ENCODE measurements at regions not wholly inside any gene's neighbourhood (a gene's known extent, or its start where the extent isn't known, plus 50 kb on each side); places are given as distances from the start of the nearest gene placed in this dataset.

GRCh38 chr3:98644168-98644567, 50.8 kb upstream of the CPOX start:
- DNase-seq (ENCODE audit: low read depth) = no peak
- H3K4me3 ChIP-seq (ENCODE audit: low read length) = no peak overlapping the region
- TF ChIP-seq CTCF (IDR thresholded peaks at IDR 0.05; ENCODE audit: insufficient read depth, low read depth, low read length, missing control alignments) = no peak

GRCh38 chr3:98645039-98645438, 51.6 kb upstream of the CPOX start:
- no peak overlapping the region for H3K4me3 ChIP-seq (ENCODE audit: low read length)
- no peak for TF ChIP-seq CTCF (IDR thresholded peaks at IDR 0.05; ENCODE audit: insufficient read depth, low read depth, low read length, missing control alignments)
- peak; percentile 59 for DNase-seq (ENCODE audit: low read depth)

GRCh38 chr3:98646680-98647079, 53.3 kb upstream of the CPOX start:
- DNase-seq (ENCODE audit: low read depth) = no peak
- TF ChIP-seq CTCF (IDR thresholded peaks at IDR 0.05; ENCODE audit: insufficient read depth, low read depth, low read length, missing control alignments) = no peak
- no peak overlapping the region for H3K4me3 ChIP-seq (ENCODE audit: low read length)

- H3K4me3 ChIP-seq (ENCODE audit: low read length) = no peak overlapping the region
- no peak for DNase-seq (ENCODE audit: low read depth)
- no peak for TF ChIP-seq CTCF (IDR thresholded peaks at IDR 0.05; ENCODE audit: insufficient read depth, low read depth, low read length, missing control alignments)
These were observed 53.8 kb upstream of the CPOX start for GRCh38 chr3:98647197-98647596.

- no peak for TF ChIP-seq CTCF (IDR thresholded peaks at IDR 0.05; ENCODE audit: insufficient read depth, low read depth, low read length, missing control alignments)
- no peak overlapping the region for H3K4me3 ChIP-seq (ENCODE audit: low read length)
- DNase-seq (ENCODE audit: low read depth) = peak; percentile 21
These were observed 57.8 kb upstream of the CPOX start for GRCh38 chr3:98650971-98651779.

GRCh38 chr3:98651780-98652077, 58.3 kb upstream of the CPOX start:
- no peak overlapping the region for H3K4me3 ChIP-seq (ENCODE audit: low read length)
- peak; percentile 1 for DNase-seq (ENCODE audit: low read depth)
- TF ChIP-seq CTCF (IDR thresholded peaks at IDR 0.05; ENCODE audit: insufficient read depth, low read depth, low read length, missing control alignments) = no peak

GRCh38 chr3:98655666-98656065, 62.3 kb upstream of the CPOX start:
- DNase-seq (ENCODE audit: low read depth) = no peak
- no peak for TF ChIP-seq CTCF (IDR thresholded peaks at IDR 0.05; ENCODE audit: insufficient read depth, low read depth, low read length, missing control alignments)

More at GRCh38 chr3:98655666-98656065, 62.3 kb upstream of the CPOX start:
- H3K4me3 ChIP-seq (ENCODE audit: low read length) = no peak overlapping the region
